ENCODE measurements at regions not wholly inside any gene's neighbourhood (a gene's known extent, or its start where the extent isn't known, plus 50 kb on each side); places are given as distances from the start of the nearest gene placed in this dataset.

DNA sequence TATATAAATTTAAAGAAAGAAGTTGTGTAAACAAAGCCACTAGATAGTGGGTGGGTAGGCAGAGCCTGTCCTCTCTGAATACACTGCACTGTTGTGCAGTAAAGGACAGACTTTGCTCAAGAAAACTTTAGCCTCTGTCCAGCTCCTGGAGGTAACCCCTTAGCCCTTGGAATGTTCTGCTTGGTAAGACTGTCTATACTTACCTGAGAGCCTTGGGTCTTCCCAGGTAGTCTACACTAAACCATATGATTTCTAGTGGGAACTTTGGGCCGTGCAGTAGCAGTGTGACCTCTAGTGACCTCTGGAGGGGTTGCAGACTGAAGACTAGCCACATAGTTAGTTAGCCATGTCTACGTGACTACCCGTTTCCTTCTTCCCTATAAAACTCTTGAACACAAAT lies 678.3 kb upstream of the NRXN1 start:
- no peak for FAIRE-seq
- TF ChIP-seq POLR2A (IDR thresholded peaks at IDR 0.05; ENCODE audit: low read depth, low read length) = no peak
- no peak for DNase-seq (ENCODE audit: insufficient read length, low spot score)

GRCh38 chr2:51707625-51708024 lies 675.7 kb upstream of the NRXN1 start:
- FAIRE-seq = no peak
- no peak for TF ChIP-seq POLR2A (IDR thresholded peaks at IDR 0.05; ENCODE audit: low read depth, low read length)
- no peak for DNase-seq (ENCODE audit: insufficient read length, low spot score)

DNA sequence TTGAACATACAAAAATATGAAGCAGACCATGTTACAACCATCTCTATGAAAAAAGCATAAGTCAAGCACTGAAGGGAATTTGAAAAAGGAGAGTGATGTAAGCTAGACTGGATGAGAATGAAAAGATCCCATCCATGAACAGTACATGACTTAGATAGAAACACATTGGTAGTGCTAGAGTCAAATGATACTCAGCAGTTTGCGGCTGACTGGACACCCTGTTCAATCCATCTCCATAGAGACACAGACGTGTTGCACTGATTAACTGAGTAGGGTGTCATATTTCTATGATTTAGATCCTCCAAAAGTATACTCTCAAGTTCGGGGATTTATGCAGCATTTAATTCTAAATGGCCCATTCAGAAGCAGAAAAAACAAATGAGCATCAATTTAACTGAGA lies 674.3 kb upstream of the NRXN1 start:
- DNase-seq (ENCODE audit: insufficient read length, low spot score) (no peak), FAIRE-seq (no peak)
- no peak for TF ChIP-seq POLR2A (IDR thresholded peaks at IDR 0.05; ENCODE audit: low read depth, low read length)

- DNase-seq (ENCODE audit: insufficient read length, low spot score) = no peak
- no peak for TF ChIP-seq POLR2A (IDR thresholded peaks at IDR 0.05; ENCODE audit: low read depth, low read length)
- no peak for FAIRE-seq
These were observed 673.5 kb upstream of the NRXN1 start for GRCh38 chr2:51705417-51705816.

GRCh38 chr2:51698021-51698420 lies 666.1 kb upstream of the NRXN1 start:
- DNase-seq (ENCODE audit: insufficient read length, low spot score) (no peak), FAIRE-seq (no peak)
- TF ChIP-seq POLR2A (IDR thresholded peaks at IDR 0.05; ENCODE audit: low read depth, low read length) = no peak

GRCh38 chr2:51697095-51697494 lies 665.2 kb upstream of the NRXN1 start:
- no peak for TF ChIP-seq POLR2A (IDR thresholded peaks at IDR 0.05; ENCODE audit: low read depth, low read length)
- FAIRE-seq = no peak
- no peak for DNase-seq (ENCODE audit: insufficient read length, low spot score)

GRCh38 chr2:51695531-51695930 lies 663.6 kb upstream of the NRXN1 start:
- no peak for FAIRE-seq
- no peak for DNase-seq (ENCODE audit: insufficient read length, low spot score)
- no peak for TF ChIP-seq POLR2A (IDR thresholded peaks at IDR 0.05; ENCODE audit: low read depth, low read length)

GRCh38 chr2:51693640-51694039 lies 661.7 kb upstream of the NRXN1 start:
- TF ChIP-seq POLR2A (IDR thresholded peaks at IDR 0.05; ENCODE audit: low read depth, low read length) = no peak
- DNase-seq (ENCODE audit: insufficient read length, low spot score) (no peak), FAIRE-seq (no peak)

- no peak for DNase-seq (ENCODE audit: insufficient read length, low spot score)
- FAIRE-seq = no peak
- no peak for TF ChIP-seq POLR2A (IDR thresholded peaks at IDR 0.05; ENCODE audit: low read depth, low read length)
These were observed 649.9 kb upstream of the NRXN1 start for GRCh38 chr2:51681854-51682253.

DNA sequence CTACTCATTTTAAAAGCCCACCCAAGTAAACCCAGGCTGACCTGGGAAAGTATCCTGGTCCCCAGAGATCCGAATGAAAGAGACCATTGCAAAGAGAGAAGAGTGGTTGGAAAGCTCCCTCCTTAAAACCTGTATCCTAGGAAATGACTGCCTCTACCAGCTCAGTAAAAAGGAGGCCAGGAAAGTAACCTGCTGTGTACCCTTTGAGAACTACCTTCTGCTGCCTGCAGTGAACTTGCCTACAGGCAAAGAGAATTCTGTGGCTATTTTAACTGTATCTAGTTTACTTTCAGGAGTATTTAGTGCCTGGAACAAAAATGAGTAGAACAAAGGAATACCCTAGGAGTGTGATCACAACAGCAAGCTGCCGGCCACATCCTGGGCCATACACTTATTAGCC lies 641.7 kb upstream of the NRXN1 start:
- no peak for FAIRE-seq
- DNase-seq (ENCODE audit: insufficient read length, low spot score) = no peak
- TF ChIP-seq POLR2A (IDR thresholded peaks at IDR 0.05; ENCODE audit: low read depth, low read length) = no peak

- DNase-seq (ENCODE audit: insufficient read length, low spot score) (no peak), FAIRE-seq (no peak)
- no peak for TF ChIP-seq POLR2A (IDR thresholded peaks at IDR 0.05; ENCODE audit: low read depth, low read length)
These were observed 635.7 kb upstream of the NRXN1 start for GRCh38 chr2:51667679-51668078.

DNA sequence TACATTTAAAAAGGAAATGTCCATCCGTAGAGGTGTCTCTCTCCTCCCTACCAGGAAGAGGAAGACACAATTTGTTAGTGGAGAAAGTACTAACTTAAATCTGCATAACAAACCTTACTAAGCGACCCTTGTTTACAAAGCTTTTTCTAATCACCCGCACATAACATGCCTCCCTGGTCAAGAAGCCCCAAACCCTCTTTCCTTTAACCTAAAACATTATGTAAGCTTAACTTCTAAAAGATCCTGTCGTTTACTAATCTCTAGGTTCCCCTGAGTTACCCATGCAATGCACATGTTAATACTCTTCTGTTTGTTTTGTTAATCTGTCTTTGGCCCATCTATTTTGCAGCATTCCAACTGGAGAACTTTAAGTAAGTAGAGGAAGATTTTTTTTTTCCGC lies 630.3 kb upstream of the NRXN1 start:
- no peak for DNase-seq (ENCODE audit: insufficient read length, low spot score)
- FAIRE-seq = no peak
- no peak for TF ChIP-seq POLR2A (IDR thresholded peaks at IDR 0.05; ENCODE audit: low read depth, low read length)

- TF ChIP-seq POLR2A (IDR thresholded peaks at IDR 0.05; ENCODE audit: low read depth, low read length) = no peak
- DNase-seq (ENCODE audit: insufficient read length, low spot score) = no peak
- no peak for FAIRE-seq
These were observed 625.9 kb upstream of the NRXN1 start for GRCh38 chr2:51657849-51658248.

- no peak for TF ChIP-seq POLR2A (IDR thresholded peaks at IDR 0.05; ENCODE audit: low read depth, low read length)
- DNase-seq (ENCODE audit: insufficient read length, low spot score) = no peak
- FAIRE-seq = no peak
These were observed 618.8 kb upstream of the NRXN1 start for GRCh38 chr2:51650769-51651168.

- FAIRE-seq (no peak), DNase-seq (ENCODE audit: insufficient read length, low spot score) (no peak)
- TF ChIP-seq POLR2A (IDR thresholded peaks at IDR 0.05; ENCODE audit: low read depth, low read length) = no peak
These were observed 617.4 kb upstream of the NRXN1 start for GRCh38 chr2:51649366-51649765.

- FAIRE-seq = peak; percentile 15
- no peak for TF ChIP-seq POLR2A (IDR thresholded peaks at IDR 0.05; ENCODE audit: low read depth, low read length)
- no peak for DNase-seq (ENCODE audit: insufficient read length, low spot score)
These were observed 606.9 kb upstream of the NRXN1 start for GRCh38 chr2:51638811-51639210.

All from H54 (cell line).